Activated T-cell treated with anti-CD3 and anti-CD28 coated beads, Interleukin-2, amount 50 U/mL, for 48 hours (primary cell): ENCODE measurements at regions not wholly inside any gene's neighbourhood (a gene's known extent, or its start where the extent isn't known, plus 50 kb on each side); places are given as distances from the start of the nearest gene placed in this dataset.
"Not testable (repeated sequence)": the region's sequence is repeated elsewhere in the genome, so short reads cannot be mapped to it uniquely, and the experiment has no call there.

Experiments used
- DNase-seq, 2 experiments: peaks; one replicate each; pipeline ENCODE4 v3.0.0-alpha.2; 2020

DNA sequence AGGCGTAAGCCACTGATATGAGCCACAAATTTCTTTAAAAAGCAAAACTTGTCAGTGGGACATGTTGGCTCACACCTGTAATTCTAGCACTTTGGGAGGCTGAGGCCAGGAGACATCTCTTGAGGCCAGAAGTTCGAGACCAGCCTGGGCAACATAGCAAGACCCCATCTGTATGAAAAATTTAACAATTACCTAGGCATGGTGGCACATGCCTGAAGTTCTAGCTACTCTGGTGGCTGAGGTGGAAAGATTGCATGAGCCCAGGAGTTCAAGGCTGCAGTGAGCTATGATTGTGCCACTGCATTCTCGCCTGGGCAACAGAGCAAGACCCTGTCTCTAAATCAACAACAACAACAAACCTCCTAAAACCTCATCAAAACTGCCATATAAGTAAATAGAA lies 147.6 kb upstream of the BARHL2 start:
- no peak for DNase-seq

DNA sequence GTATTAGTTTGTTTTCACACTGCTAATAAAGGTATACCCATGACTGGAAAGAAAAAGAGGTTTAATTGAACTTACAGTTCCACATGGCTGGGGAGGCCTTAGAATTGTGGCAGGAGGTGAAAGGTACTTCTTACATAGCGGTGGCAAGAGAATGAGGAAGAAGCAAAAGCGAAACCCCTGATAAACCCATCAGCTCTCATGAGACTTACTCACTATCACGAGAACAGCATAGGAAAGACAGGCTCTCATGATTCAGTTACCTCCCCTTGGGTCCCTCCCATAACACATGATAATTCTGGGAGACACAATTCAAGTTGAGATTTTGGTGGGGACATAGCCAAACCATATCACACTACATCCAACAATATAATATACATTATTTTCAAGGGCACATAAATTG lies 145.7 kb upstream of the BARHL2 start:
- DNase-seq: no peak

DNA sequence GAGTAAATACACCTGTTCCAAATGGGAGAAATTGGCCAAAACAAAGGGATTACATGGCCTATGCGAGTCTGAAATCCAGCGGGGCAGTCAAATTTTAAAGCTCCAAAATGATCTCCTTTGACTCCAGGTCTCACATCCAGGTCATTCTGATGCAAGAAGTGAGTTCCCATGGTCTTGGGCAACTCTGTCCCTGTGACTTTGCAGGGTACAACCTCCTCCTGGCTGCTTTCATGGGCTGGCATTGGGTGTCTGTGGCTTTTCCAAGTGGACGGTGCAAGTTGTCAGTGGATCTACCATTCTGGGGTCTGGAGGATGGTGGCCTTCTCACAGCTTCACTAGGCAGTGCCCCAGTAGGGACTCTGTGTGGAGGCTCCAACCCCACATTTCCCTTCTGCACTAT lies 144.3 kb upstream of the BARHL2 start:
- DNase-seq: not testable (repeated sequence)

DNA sequence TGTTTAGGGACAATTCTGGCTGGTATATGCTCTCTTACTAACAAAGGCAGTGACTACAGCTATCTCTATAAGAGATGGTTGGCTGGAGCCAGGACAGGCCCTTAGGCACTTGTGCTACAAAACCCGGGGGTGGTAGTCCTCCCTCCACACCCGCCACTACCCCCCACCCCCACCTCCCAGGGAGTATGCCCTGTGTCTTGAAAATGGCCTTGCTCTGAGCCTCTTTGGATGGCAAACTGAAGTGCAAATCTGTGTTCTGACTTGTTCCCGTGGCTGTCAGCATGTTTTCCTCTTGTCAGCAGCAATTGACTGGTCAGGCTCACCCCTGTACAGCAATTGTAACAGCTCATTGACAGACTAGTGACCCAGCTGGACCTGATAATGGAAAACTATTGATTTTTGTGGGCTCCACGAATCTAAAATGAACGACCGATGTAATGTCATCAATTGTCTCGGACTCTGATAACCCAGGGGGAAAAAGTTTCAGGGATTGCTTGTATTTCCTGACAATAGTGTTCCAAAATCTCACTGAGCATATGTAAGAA lies 139.4 kb upstream of the BARHL2 start:
- no peak for DNase-seq

DNA sequence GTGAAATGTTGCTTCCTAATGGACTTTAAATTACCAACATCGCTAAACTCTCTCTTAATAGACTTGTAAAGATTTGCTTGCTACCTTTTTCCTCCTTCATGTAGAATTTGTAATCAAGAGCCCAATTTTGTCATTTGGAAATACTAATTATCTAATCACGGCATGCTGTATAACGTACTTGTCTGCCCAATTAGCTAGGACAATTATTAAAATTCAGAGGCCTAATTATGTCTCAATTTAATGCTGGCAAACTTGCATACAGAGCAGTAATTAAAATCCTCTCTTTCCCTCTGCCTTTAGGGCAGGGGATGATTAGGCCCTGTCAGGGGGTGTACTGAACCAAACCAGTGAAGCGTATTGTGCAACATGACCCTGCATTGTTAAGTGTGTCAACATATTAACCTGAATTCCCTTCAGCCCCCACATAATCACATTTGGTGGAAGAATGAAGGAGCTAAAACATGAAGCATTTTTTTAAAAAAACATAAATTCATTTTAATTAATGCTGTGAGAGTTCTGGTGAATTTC lies 137.4 kb upstream of the BARHL2 start:
- DNase-seq: no peak

DNA sequence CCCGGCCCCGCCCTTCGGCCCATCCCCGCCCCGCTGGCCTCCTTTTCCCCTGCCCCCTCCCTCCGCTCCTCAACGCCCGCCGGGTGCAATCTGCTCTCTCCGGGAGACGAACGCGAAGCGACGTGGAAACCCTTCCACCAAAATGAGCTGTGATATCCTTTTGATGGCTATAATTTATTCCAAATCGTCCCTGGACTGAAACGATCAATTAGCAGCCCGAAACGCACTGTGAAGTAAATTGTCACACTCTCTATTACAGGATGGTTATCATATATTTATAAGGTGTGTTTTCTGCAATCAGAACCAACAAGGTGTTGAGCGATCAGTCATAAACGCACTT lies 134.6 kb upstream of the BARHL2 start:
- DNase-seq: no peak

DNA sequence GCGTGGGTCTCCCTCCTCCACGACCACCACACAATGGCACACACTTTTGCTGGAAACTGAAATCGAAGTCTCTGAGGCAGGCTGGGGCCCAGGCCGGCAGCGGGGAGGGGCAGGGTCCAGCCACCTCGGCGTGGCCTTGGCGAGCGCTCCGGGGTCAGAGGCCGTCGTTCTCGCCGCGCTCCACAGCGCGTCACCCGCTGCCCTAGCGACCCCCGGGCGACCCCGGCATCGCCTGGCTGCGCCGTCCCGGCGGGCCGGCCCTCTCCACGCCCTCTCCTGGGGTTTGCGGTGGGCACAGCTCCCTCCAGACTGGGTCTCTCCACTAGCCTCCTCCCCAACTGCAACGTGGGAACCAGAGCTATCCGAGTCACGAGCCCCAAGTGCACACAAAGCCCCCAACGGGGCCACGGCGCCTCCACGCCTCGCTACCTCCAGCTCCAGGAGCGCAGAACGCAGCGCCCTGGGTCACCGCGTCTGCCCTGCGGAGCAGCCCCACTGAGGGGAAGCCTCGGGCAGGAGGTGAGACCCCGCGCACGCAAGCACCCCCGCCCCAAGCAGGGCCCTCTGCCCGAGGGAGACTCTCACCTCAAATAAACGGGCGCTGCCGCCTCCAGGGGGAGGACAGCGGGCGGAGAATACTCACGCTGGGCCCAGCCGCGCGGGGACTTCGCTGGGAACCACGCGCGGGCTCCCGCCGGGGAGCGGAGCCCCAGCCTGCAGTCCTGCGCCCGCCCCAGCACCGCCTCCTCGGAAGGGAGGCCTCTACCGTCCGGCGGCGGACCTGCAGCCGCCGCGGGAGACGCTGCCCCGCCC lies 134.0 kb upstream of the BARHL2 start:
- peak; percentile 81 to 88 for DNase-seq

DNA sequence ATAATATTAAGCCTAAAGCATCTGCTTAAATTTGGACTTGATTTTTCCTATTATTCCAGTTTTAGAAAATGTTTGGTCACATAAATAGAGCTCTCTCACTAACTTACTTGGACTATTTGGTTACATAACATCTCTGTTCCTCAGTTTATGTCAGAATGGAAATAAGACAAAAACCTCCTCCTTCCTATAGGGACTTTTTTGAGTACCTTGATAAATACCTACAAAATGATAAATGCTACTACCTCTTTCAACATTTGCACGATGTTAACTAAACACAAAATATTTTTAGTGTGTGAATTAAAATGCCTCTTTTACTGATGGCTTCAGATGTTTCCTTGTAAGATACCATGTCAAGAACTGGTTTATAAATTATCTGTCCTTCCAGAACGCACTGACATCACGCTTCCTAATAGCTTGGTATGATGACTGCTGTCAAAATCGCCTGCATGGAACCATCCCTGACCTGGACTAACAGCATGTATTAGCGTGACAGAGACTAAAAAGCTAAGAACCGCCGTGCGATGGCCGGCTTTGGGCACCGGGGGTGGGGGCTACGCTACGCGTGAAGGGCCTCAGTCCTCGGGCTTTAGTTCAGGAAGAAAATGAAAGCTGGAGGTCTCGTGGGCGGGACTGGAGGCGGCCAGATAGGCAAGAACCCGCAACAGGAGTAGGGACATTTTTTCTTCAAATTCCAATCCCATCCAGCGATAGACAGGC lies 133.2 kb upstream of the BARHL2 start:
- no peak for DNase-seq

DNA sequence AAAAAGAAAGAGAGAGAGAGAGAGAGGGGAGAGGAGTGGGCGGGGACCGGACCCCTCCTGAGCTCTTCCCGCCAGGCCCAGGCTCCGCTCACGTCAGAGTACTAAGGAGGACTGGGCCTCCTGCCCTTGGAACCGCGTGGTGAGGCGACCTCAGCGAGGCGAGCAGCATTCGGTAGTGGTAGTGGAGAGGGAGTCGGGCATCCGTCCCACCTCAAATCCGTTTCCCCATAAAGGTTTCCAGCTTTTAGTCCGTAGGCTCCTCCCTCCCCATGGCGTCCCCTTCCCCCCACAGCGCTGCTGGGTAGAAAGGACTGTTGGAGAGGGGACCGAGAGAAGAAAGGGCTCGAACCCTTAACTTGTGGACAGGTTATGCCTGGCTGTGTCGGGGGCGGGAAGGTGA lies 124.4 kb upstream of the BARHL2 start:
- DNase-seq: no peak

DNA sequence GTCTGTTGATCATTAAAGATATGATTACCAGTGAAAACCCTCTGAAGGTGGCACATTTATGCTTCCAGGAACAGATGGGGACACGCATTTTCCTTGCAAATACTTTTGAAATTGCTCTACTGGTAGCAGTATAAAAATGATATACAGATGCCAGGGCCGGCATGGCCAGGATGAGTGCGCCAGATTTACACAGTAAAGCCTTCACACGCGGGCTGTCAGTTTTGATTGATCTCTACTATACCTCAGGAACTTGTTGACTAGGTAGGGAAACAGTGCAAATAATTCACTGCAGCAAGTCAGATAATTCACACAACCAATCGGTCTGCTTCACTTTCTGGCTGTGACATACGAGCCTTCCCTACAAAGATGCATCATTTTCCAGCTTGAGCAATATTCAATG lies 123.2 kb upstream of the BARHL2 start:
- DNase-seq: no peak

DNA sequence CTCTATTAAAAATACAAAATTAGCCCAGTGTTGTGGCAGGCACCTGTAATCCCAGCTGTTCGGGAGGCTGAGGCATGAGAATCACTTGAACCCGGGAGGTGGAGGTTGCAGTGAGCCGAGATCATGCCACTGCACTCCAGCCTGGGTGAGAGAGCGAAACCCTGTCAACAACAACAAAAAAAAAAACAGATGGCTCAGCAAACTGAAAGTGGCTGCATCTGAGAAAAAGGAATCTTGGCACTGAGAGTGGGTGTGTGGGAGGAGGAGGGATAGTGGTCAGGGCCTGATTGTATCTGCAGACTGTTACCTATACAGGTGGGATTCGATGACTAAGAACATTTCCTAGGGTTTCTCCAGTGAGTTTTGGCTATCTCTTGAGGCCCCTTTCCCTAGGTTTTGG lies 122.2 kb upstream of the BARHL2 start:
- no peak for DNase-seq

DNA sequence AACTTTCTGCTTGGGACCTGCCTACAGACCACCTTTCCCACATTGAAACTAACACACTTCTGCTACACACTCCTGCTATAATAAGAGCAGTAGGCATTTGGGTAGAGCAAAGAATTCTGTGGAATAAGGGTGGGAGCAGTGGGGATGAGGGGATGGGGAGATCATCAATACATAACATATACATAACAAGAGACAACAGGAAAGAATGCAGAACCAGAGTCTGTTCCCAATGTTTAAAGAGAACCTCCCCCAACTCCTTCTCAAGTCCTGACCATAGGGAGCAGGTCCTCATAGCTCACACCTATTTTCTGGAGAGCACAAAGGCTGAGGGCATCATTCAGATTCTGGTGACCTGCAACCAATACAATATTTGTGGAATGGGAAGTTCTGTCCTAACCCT lies 121.6 kb upstream of the BARHL2 start:
- no peak for DNase-seq

DNA sequence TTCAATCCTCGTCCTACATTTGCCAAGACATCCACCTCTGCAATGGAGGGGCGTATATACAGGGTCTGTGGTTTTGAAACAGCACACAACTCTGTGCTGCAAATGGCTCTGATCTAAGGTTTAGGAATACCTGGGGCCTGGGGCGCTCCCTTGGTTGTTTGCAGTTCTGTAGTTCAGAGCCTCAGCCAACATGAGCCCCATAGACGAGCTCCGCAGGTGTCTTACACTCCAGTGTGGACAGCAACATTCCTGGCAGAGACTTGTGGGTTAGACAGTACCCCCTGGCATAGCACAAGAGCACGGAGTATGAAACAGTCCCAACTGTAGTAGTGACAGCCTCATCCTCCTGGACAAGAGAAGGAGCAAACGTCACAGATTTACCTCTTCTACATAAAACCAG lies 120.3 kb upstream of the BARHL2 start:
- no peak for DNase-seq

DNA sequence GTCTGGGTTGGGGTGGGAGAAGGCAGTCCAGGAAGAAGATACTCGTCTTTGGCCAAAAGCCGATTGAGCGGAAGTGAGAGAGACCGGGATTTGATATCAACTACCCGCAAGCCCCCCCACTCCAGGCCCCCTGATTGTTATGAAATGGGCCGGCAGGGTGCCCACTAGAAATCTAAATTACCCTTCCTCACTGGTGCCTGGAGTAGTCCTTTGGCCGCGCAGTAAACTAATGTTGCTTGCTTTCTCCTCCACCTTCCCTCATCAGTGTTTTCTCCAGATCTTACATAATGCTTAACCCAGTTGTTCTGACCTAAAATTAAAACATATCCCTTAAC lies 119.2 kb upstream of the BARHL2 start:
- peak in 1 of 2 experiments; percentile 27 for DNase-seq

DNA sequence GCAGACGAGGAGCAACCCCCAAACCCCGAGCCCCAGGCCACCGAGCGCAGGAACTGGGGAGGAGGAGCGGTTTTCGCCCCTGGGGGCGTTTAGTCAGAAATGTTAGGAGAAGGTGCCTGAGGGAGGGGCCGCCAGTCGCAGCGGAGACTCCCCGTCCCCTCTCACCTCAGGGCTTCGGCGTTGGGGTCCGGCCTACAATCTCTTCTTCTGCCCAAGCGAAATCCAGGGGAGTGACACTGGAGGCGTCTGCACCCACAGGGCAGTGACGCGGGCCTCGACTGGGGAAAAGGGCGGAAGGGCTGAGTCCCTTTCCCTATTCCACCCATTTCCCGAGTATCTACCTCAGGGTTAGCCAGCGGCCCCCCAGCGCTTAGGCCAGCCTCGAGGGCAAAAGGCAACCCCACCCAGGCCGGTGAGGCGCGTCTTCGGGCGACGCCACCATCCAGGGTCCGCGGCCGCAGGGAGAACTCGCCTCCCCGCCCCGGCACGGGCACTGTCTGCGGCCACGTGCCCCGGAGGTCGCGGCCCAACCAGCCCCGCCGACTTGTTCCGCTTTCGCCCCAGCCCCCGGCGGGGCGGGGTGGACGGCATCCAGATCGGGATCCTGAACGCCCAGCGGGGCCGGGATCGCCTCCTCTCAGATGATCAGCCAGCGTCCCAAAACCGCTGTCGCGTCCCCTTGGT lies 118.7 kb upstream of the BARHL2 start:
- DNase-seq: peak in 1 of 2 experiments; percentile 24

DNA sequence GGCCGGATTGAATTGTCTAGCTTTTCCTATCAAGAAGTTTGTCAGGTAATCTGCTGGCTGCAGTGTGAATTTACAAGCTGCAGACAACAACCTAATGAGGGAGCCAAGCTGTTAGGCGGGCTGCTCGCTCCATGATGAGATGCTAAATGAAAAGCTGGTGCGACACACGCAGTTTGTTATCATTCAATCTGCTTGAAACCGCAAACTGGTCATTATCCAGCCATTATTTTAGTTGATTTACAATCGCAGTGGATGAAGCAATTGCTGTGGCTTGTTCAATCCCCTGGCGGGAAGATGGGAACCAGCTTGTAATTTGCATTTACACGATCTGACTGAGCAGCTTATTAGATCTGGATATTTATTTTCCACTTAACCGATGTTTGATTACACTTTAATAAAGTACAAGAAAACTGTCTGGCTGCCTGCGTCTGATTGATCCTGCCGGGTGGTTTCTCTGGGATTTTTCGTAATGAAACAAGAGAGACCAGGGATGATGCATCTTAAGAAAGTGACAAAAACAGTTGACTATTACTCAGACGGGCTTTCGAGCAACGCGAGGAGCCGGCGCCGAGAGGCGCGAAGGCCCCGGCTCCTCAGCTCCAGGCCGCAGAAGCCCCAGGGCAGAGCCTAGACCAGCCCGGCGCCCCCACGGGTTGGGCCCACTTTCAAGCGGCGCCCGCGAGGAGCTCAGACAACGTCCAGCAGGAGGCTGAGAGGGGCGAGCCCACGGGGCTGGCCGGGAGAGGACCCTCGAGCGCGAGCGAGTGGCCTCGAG lies 118.0 kb upstream of the BARHL2 start:
- DNase-seq: peak; percentile 44 to 54

DNA sequence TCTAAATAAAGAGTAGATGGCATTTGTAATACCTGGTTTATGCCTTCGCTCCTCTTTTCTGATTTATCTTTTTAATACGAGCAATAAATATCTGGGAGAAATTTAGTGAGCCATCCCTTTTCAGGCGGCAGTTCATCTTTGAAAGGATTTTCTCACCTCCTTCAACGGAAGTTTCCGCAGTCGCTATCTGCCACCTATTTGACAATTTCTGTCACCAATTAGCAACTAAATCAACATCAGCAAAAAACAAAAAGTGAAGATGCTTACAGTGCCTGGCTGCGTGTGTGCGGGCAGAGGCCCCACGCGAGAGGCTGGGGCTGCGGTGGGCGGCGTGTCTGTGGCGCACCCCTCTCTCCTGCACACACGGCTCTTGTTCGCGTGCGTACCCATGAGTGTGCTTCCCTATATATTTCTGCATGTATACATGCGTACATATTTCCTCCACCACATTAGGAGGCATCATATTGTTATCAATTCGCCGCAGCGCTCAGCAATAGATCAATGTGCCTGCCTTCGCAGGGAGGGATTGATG lies 117.3 kb upstream of the BARHL2 start:
- DNase-seq: no peak

DNA sequence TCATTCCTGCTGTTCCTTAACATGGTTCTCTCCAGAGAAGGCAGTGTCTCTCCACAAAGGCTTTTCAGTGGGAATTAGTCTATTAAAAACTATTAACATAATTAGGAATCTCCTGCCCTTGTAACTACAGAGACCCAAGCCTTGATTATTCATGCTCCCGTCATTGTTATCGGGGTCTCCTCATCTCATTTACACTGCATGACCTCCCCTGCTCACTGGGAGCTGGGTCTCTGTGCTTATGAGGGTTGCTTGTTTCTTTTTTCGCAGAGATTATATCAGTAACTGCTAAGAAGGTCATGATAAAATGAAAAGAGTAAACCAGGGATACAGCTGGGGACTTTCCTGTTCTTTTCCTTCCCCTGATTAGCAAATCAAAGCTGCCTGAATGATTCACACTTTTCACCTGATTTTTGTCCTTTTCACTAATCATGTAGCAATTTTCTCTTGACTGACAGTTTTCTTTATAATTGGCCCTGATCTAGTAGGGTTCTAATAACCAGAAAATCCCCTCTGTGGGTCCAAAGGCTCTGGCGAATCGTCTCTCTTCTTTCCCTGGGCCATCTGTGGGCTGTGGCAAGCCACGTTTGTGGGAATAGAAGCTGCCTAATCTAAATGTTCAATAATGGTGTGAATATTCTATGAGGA lies 116.5 kb upstream of the BARHL2 start:
- no peak for DNase-seq

DNA sequence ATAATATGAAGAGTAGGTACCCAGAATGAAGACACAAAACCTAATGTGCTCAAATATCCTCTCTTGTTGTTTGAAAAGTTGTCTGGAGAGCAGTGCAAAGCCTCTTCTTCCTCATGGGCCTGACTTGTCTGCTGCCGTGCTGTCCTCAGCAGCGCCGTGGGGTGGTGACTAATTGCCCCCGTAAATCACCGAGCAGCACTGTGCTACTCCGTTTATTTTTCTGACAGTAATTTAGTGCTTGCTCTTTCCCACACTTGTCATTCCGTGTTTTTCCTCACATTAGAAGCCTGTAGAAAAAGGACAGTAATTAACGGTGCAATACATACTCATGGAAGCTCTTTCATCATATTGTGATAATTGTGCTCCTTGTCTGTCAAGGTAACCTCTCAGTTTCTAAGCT lies 114.8 kb upstream of the BARHL2 start:
- DNase-seq: no peak

DNA sequence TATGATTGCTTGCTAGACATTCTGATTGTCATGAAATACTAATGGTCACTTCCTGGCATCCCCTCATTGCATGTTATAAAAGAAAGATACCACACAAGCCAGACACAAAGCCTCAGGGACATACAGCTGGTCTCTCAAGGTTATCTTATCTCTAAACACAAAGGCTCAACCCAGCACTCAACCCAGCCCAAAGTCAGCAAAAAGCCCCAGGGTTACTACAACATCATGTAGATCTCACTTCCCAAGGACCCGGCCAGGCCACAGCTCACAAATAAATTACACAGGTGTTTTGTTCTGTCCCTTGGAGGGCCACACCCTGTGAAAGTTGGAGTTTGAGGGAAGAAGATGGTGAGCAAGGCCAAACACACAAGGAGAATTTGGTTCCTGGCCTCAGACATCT lies 109.7 kb upstream of the BARHL2 start:
- DNase-seq: no peak

DNA sequence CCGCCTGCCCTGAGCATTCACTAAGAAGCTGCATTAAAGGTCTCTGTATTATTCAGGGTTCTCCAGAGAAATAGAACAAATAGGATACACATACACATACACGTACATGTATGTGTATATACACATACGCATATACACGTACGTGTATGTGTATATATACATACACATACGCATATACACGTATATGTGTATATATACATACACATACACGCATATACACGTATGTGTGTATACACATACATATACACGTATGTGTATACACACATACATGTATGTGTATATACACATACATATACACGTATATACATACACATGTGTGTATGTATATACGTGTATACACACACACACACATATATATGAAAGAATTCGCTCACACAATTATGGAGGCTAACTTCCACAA lies 108.9 kb upstream of the BARHL2 start:
- DNase-seq: no peak

DNA sequence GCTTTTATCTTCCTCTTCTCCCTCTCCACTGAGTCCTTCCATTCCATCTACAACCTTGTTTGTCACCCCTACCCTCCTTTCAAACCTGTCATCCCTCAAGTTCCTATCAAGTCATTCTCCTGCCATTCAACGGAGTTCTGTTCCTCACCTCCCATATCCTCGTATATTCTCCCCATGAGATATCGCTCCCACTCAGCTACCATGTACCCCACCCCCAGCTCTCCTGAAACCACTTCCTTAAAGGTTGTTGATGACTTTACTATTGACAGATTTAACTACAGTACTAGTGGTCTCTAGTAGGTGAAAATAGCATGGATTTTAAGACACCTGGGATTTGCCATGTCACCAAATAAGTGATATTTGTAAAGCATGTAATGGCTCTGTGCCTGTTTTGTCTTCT lies 107.4 kb upstream of the BARHL2 start:
- no peak for DNase-seq
